K562 (cell line): ENCODE measurements at regions not wholly inside any gene's neighbourhood (a gene's known extent, or its start where the extent isn't known, plus 50 kb on each side); places are given as distances from the start of the nearest gene placed in this dataset. TPM values are rescaled to one million over a fixed set of nuclear protein-coding genes. Genes with fewer than 3 reads are reported as not detected.

Source experiments
- ATAC-seq: fragments of 200-7000 bp; cut with Tn5 transposase; 3 replicates; pipeline ENCODE4 v1.9.1; 2020; ENCODE audit warnings: moderate library complexity
- BruUV-seq: library from RNA; stranded (reverse); fragments of 400-500 nt; replicated peaks from 2 replicates; lab custom pipeline; 2021; lab: Mats Ljungman, UMichigan
- CTCF ChIA-PET: fragments of 300-600 bp; formaldehyde crosslinking; extraction: SDS; loops from one replicate; lab custom pipeline; 2021; ENCODE audit warnings: low intra/inter-chr PET ratio; lab: Yijun Ruan, JAX
- POLR2A ChIA-PET: fragments of 300-600, 350-650 bp; sonication (Branson Sonifier 250); formaldehyde crosslinking; extraction: SDS; loops from one replicate; lab custom pipeline; 2021; ENCODE audit warnings: antibody characterized with exemption, inconsistent platforms; lab: Yijun Ruan, JAX
- DNase-seq, 4 experiments: peaks; one replicate each; pipeline versions ENCODE4 v3.0.0 to v3.0.0-alpha.2; 2011 to 2018; ENCODE audit warnings: low spot score in 3 of 4, mixed read lengths in 3 of 4; ENCODE audit errors: extremely low read depth in 1 of 4
- FAIRE-seq: peaks from 2 replicates; lab custom pipeline; 2011; peaks lifted over from hg19 to GRCh38; lab: Jason Lieb, UNC
- H2AFZ ChIP-seq: 2 replicates; pipeline ENCODE4 v1.6.0; 2011; ENCODE audit warnings: low read depth, low read length, control low read depth, inconsistent platforms
- H3K27ac ChIP-seq: fragments of 200-600 bp; 3 replicates; pipeline ENCODE4 v1.8.0; 2011; ENCODE audit warnings: low read depth, mild to moderate bottlenecking, control low read depth, inconsistent platforms, low read length, moderate library complexity, mixed read lengths; ENCODE audit errors: extremely low read depth
- H3K27me3 ChIP-seq, 2 experiments: fragments of 300-600 bp in 1 of 2; 2 replicates in 1 of 2; 3 replicates in 1 of 2; pipeline versions ENCODE4 v1.6.0 to v1.8.0; 2011; ENCODE audit warnings: inconsistent platforms in 2 of 2, low read length in 2 of 2, mild to moderate bottlenecking in 1 of 2, mixed read lengths in 1 of 2, moderate library complexity in 1 of 2; ENCODE audit not compliant: control insufficient read depth in 2 of 2, insufficient read depth in 2 of 2
- H3K36me3 ChIP-seq: fragments of 300-600 bp; 3 replicates; pipeline ENCODE4 v1.8.0; 2011; ENCODE audit warnings: mild to moderate bottlenecking, low read length, inconsistent platforms; ENCODE audit not compliant: control insufficient read depth, insufficient read depth
- H3K4me1 ChIP-seq, 2 experiments: fragments of 200-600 bp in 1 of 2; replicated peaks in 1 of 2; 2 replicates in 1 of 2; 3 replicates in 1 of 2; pipeline versions ENCODE4 v1.5.1 to v1.8.0; 2011; ENCODE audit warnings: inconsistent platforms in 2 of 2, low read length in 2 of 2, mild to moderate bottlenecking in 1 of 2, mixed read lengths in 1 of 2, moderate library complexity in 1 of 2; ENCODE audit not compliant: control insufficient read depth in 2 of 2, insufficient read depth in 2 of 2
- H3K4me2 ChIP-seq: 2 replicates; pipeline ENCODE4 v1.6.1; 2011; ENCODE audit warnings: low read length, control low read depth, inconsistent platforms, mixed read lengths; ENCODE audit not compliant: insufficient read depth
- H3K4me3 ChIP-seq: fragments of 200-600 bp; sonication (generic), shearing (Covaris generic); 2 replicates; pipeline ENCODE4 v1.5.1; 2016; ENCODE audit warnings: control low read depth, inconsistent platforms
- H3K79me2 ChIP-seq: fragments of 200-600 bp; 3 replicates; pipeline ENCODE4 v1.8.0; 2011; ENCODE audit warnings: low read length, inconsistent platforms; ENCODE audit not compliant: control insufficient read depth, insufficient read depth
- H3K9ac ChIP-seq, 2 experiments: 2 replicates each; pipeline versions ENCODE4 v1.6.0 to v1.6.1; 2011; ENCODE audit warnings: low read depth in 2 of 2, low read length in 2 of 2, control low read depth in 1 of 2, inconsistent platforms in 1 of 2, mild to moderate bottlenecking in 1 of 2, mixed read lengths in 1 of 2; ENCODE audit not compliant: insufficient read depth in 1 of 2
- H3K9me1 ChIP-seq: one replicate; pipeline ENCODE4 v1.6.0; 2011; ENCODE audit warnings: inconsistent platforms, mild to moderate bottlenecking, low read length, moderate library complexity; ENCODE audit not compliant: control insufficient read depth, insufficient read depth
- H3K9me3 ChIP-seq: replicated peaks from 2 replicates; pipeline ENCODE4 v1.5.1; 2011; ENCODE audit warnings: low read depth, low read length, inconsistent platforms; ENCODE audit not compliant: control insufficient read depth, insufficient read depth
- H4K20me1 ChIP-seq: replicated peaks from 2 replicates; pipeline ENCODE4 v1.6.1; 2011; ENCODE audit warnings: low read length, inconsistent platforms, mixed read lengths; ENCODE audit not compliant: control insufficient read depth, insufficient read depth
- POLR2A ChIP-seq: fragments of 450-650 bp; conservative IDR thresholded peaks from 2 replicates; pipeline ENCODE4 v1.6.1; 2016
- YY1 ChIP-seq, 3 experiments: IDR thresholded peaks; 2 replicates each; pipeline ENCODE4 v1.6.1; 2011; ENCODE audit warnings: low read length in 2 of 3, mild to moderate bottlenecking in 2 of 3, moderate library complexity in 2 of 3, borderline replicate concordance in 1 of 3, control low read depth in 1 of 3, low read depth in 1 of 3; ENCODE audit not compliant: insufficient read depth in 3 of 3, insufficient replicate concordance in 2 of 3, control insufficient read depth in 1 of 3, insufficient read length in 1 of 3; ENCODE audit errors: extremely low read depth in 1 of 3
- WGBS: fragments of 100-300 bp; shearing (Covaris generic); methylation state at CpG from one replicate; pipeline ENCODE4 v1.1.6; 2016; ENCODE audit warnings: low coverage, mixed read lengths; ENCODE audit not compliant: insufficient coverage; ENCODE audit errors: missing lambda C conversion rate; 5-methylcytosine and 5-hydroxymethylcytosine counted together
- in situ Hi-C: fragments of 300-500 bp; cut with MboI; formaldehyde crosslinking; loops from 4 replicates; pipeline ENCODE4 v1.15.0; 2018; ENCODE audit warnings: inconsistent platforms, mixed read lengths
- intact Hi-C: fragments of 100-400 bp; cut with micrococcal nuclease; formaldehyde crosslinking; loops from 2 replicates; pipeline ENCODE4 v1.14.2; 2022
- small RNA-seq: library from RNA; depleted of rRNA; stranded (forward); fragments of <200 nt; gene quantifications from one replicate; pipeline ENCODE3, GENCODE V24; 2014
- TF ChIP-seq, protein P1 (sequence below), 3 experiments: IDR thresholded peaks in 2 of 3; conservative IDR thresholded peaks in 1 of 3; 2 replicates each; pipeline ENCODE4 v1.5.1; 2011 to 2012; ENCODE audit warnings: low read length in 3 of 3, mild to moderate bottlenecking in 3 of 3, control low read depth in 2 of 3, improper control_type of control experiment in 1 of 3, inconsistent platforms in 1 of 3, low read depth in 1 of 3, mixed read lengths in 1 of 3, moderate library complexity in 1 of 3; ENCODE audit not compliant: insufficient read depth in 2 of 3

DNA sequence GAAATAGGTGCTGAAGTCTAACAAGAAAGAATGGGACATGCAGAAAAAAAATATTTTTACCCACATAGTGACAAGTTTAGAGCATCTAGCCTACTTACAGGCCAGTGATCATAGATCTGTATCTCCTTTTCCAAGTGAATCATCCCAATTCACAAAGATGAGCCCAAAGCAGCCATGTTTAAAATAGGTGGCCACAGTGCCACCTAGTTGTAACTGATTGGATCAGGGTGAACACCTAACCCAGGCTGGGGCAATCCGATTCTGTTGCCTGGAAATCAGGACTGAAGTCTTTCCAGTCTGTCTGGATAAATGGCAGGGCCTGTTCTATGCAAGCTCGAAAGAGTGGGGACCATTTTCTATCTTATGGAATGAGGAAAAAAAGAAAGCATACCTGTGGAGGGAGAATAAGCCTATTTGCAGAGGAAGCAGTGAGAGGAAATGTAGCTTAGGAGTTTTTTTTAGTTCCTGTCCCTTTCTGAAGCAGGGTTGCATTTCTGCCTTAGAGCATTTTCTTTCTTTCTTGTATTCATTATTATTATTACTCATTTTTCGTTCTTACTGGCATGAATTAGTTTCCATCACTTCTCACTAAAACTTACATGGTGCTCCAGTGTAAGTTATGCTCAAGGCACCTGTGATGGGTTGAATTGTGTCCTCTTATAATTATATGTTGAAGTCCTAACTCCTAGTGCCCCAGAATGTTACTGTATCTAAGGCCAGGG, 113.2 kb upstream of the RAG2 start:
- POLR2A ChIA-PET = no interaction called here
- ATAC-seq = 0 out of 3 replicates have a peak, but pooled peaks have one; percentile 38
- CTCF ChIA-PET = no interaction called here
- no peaks in the 10 kb centered on the region for H3K27me3 ChIP-seq
- H3K4me2 ChIP-seq = no peak overlapping the region
- no peak overlapping the region for H3K4me3 ChIP-seq
- TF ChIP-seq YY1 (IDR thresholded peaks at IDR 0.05; ENCODE audit: borderline replicate concordance in 1 of 3, control insufficient read depth in 1 of 3, extremely low read depth in 1 of 3, insufficient read depth in 3 of 3, insufficient read length in 1 of 3, insufficient replicate concordance in 2 of 3, low read depth in 1 of 3, low read length in 2 of 3) (peak in 1 of 3 experiments; percentile 29), POLR2A (no peak)
- TF ChIP-seq, protein P1, sequence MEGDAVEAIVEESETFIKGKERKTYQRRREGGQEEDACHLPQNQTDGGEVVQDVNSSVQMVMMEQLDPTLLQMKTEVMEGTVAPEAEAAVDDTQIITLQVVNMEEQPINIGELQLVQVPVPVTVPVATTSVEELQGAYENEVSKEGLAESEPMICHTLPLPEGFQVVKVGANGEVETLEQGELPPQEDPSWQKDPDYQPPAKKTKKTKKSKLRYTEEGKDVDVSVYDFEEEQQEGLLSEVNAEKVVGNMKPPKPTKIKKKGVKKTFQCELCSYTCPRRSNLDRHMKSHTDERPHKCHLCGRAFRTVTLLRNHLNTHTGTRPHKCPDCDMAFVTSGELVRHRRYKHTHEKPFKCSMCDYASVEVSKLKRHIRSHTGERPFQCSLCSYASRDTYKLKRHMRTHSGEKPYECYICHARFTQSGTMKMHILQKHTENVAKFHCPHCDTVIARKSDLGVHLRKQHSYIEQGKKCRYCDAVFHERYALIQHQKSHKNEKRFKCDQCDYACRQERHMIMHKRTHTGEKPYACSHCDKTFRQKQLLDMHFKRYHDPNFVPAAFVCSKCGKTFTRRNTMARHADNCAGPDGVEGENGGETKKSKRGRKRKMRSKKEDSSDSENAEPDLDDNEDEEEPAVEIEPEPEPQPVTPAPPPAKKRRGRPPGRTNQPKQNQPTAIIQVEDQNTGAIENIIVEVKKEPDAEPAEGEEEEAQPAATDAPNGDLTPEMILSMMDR (IDR thresholded peaks at IDR 0.05 in 2 of 3, conservative IDR thresholded peaks at IDR 0.05 in 1 of 3; ENCODE audit: insufficient read depth in 2 of 3, low read depth in 1 of 3, low read length in 3 of 3) = peak; percentile 3 to 34 (median 18); a peak in 2 of 6 replicates
- no peak overlapping the region for H2AFZ ChIP-seq
- H3K9ac ChIP-seq = no peak overlapping the region
- BruUV-seq = no TSS peak
- H3K36me3 ChIP-seq = no peaks in the 10 kb centered on the region
- no peak overlapping the region for H3K27ac ChIP-seq
- in situ Hi-C loops = no loop called here
- DNase-seq = peak in 2 of 4 experiments; percentile 3 to 8
- no peaks in the 10 kb centered on the region; the same call in 1 of the 2 replicates for H4K20me1 ChIP-seq
- H3K4me1 ChIP-seq = no peaks in the 10 kb centered on the region
- no peaks in the 10 kb centered on the region for H3K79me2 ChIP-seq
- intact Hi-C loops = no loop called here
- FAIRE-seq = no peak
- no peaks in the 10 kb centered on the region for H3K9me1 ChIP-seq
- no peaks in the 10 kb centered on the region for H3K9me3 ChIP-seq
- 2% methylated on average over 3 of the region's 3 CpGs for WGBS

Small RNA genes lying in the stretch of these regions (small RNA-seq; reads per million reads assigned to genes)
- gene RF00322 = not detected
- not detected for gene RNU6-99P
